DMS153 treated with DMSO at 0.1 percent for 48 hours (cell line): ENCODE measurements at regions not wholly inside any gene's neighbourhood (a gene's known extent, or its start where the extent isn't known, plus 50 kb on each side); places are given as distances from the start of the nearest gene placed in this dataset.
"Not testable (repeated sequence)": the region's sequence is repeated elsewhere in the genome, so short reads cannot be mapped to it uniquely, and the experiment has no call there.

Experiments
- DNase-seq: peaks from one replicate; lab custom pipeline; 2025; ENCODE audit not compliant: unreplicated experiment; lab: John Stamatoyannopoulos, UW

GRCh38 chr17:72565758-72566157 lies 444.9 kb downstream of the SOX9 start:
- no peak for DNase-seq

GRCh38 chr17:72566671-72567484 lies 446.1 kb downstream of the SOX9 start:
- DNase-seq, result no peak

DNA sequence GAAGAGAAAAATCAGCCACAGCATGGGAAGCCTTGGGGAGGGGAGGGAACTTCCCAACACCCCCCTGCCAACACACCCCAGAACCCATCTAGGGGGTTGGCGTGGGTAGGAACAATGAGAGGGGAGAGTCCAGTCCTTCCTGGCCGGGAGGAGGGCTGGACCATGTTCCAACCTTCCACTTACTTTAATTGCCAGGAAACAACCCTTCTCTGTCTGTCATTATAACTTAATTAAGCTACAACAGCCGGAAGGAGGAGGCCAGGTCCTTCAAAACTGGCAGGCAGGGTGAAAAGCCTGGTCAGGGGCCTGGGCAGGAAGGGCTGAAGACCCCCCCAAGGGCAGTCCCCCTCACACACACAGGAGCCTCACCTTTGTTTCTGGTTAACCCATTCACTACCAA lies 447.0 kb downstream of the SOX9 start:
- no peak for DNase-seq

GRCh38 chr17:72569148-72569946 lies 448.5 kb downstream of the SOX9 start:
- DNase-seq, result no peak

DNA sequence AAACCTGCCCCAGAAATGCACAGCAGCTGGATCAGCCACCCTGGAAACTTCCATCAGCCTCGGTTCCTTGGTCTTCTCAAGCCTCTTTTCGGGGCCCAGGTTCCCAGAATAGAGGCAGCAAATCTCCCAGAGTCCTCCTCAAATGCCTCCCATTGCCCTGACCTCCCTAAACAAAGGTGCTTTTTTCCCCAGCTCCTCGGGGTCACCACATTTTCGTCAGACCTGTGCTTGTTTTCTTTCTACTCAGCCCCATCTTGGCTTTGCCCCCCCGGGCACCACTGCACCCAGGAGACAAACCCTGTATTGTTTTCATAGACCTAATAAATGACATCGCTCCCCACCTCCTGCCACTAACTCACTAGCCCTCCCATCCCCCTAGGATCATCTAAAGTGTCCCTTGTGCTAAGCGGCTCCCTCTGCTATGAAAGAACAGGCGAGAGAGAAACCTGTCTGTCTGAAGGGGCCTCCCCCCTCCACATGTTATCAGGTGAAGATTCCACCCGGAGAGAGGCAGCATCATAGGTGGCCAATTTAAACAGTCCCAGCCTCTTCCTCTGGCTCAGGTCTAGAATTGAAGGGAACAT lies 451.1 kb downstream of the SOX9 start:
- DNase-seq, result no peak

DNA sequence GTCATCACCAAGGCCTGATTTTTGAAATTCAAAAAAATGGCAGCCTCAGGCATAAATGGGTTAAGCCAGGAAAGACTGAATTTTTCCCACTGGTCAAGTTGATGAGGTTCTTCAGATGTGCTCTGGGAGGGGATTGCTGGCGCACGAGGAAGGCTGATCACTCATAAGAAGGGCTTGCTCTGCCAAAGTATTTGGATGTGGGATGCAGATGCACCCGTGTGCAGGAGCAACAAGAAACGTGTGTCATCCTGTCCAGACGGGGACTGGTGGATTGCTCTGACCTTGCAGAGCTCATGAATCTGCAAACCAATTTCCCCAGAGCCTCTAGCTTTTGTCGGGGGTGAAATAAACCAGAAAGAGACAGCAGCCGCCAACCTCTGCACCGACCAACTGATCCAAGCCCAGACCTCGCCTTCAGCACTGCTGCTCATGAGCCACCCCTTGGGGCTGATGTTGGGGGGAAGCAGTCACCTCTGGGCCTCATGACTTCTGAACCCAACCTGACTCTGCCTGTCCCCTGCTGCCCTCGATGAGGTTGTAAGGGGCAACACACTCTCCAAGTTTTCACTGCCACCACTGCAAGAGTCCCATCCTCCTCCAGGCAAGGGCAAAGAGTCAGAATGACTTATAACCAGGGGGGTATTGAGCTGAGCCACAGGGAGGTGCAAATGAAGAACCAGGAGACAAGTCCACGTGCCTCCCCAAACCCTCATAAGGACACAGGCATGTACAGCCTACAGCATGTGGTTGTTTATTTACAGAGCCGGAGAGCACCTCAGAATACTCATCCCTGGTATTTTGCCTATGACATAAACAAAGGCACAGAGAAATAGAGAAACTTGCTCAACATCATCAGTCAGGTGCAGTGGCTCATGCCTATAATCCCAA lies 452.0 kb downstream of the SOX9 start:
- DNase-seq, result no peak

DNA sequence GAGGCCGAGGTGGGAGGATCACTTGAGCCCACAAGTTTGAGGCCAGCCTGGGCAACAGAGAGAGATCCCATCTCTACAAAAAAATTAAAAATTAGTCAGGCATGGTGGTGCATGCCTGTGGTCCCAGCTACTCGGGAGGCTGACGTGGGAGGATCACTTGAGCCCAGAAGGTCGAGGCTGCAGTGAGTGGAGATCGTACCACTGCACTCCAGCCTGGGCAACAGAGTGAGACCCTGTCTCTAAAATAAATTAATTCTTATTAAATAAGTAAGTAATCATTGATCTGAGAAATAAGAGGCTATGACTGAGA lies 452.6 kb downstream of the SOX9 start:
- DNase-seq, result not testable (repeated sequence)

GRCh38 chr17:72574675-72575510 lies 454.1 kb downstream of the SOX9 start:
- no peak for DNase-seq

GRCh38 chr17:72575542-72576233 lies 454.9 kb downstream of the SOX9 start:
- DNase-seq, result no peak

DNA sequence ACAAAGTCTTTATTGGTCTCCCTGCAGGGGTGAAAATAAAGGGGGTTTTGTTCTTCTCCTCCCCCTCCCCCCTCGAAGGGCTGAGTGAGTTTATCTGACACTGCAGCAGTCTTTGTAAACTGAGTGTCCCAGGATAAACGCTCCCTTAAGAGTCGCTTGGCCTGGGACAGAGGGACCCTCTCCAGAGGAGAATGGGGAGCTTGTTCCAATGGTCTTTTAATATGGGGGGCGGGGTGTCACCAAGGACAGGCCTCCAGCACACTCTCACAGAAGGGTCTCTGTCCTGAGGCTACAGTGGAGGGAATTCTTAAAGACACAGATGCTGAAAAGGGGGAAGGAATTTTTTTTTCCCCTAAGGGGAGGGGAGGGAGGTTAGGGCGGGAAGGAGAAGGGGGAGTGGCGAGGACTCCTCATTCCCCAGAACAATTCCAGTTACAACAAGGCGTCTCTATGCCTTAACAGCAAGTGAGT lies 455.5 kb downstream of the SOX9 start:
- no peak for DNase-seq

DNA sequence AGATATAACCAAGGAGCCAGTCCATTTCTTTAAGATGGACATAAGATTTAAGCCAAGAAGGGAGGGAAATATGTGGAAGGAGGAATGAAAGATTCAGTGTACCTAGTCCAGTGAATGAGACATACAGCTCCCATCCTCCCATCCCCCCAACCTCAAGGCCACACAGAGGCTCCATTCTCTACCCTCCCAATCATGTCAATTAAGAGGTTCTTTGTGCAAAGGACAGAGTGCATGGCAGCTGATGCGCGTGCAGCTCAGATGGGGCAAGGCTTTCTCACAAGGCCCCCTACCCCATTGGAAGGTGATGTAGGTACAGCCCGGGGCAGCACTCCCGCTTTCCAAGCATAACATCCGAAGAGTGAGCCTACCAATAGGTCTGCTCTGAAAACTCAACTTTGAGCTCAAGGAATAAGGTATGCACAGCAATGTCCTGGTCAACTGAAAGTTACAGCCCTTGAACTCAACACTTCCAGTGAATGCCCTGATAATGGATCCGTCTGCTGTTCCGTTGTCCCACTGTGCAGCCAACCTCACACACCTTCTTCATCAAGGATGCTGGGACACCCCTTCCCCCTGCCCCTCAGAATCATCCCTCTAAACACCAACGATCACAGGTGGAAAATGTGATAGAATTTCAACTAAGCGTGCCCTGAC lies 458.1 kb downstream of the SOX9 start:
- DNase-seq, result no peak

- no peak for DNase-seq
Observed at GRCh38 chr17:72579990-72580320, 459.1 kb downstream of the SOX9 start.

GRCh38 chr17:72580321-72581127 lies 459.7 kb downstream of the SOX9 start:
- DNase-seq, result peak; percentile 82

DNA sequence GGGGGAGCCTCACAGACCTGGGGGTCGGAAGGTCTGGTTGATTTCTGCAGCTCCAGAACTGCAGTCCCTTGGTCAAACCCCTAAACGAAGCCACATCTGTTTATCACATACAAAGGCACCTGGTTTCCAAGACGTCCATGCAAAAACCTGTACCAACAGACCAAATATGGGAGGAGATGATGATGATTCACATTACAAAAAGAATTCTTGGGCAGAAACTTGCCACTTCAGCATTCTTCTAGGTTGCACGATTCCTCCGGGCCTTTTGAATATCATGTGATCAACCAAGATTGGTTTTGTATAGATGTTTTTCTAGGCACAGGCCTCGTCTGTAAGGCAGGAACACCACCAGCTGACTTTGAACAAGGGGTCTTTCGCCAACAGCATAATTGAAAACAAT lies 466.3 kb downstream of the SOX9 start:
- no peak for DNase-seq

- DNase-seq, result peak; percentile 61
Observed at GRCh38 chr17:72587773-72588511, 467.1 kb downstream of the SOX9 start.

GRCh38 chr17:72588561-72588960 lies 467.7 kb downstream of the SOX9 start:
- DNase-seq, result peak; percentile 80

GRCh38 chr17:72588961-72589360 lies 468.1 kb downstream of the SOX9 start:
- peak; percentile 80 for DNase-seq

DNA sequence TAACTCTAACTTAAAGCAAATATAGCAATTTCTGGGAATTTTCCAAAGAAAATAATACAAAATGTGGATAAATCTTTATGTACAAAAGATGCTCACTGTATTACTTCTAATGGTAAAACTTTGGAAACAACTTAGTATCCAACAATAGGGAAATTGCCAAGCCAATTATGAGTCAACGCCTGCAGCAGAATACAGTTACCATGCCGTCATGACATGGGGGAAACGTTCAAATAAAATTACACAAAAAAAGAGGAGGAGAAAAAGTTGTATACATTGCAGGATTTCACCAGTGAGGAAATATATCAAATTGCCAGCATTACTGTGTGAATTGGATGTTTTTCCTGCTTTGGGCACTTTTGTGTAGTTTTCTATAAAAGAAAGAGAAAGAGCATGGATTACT lies 469.6 kb downstream of the SOX9 start:
- no peak for DNase-seq
